Liver (tissue), 3 donors: ENCODE measurements at regions not wholly inside any gene's neighbourhood (a gene's known extent, or its start where the extent isn't known, plus 50 kb on each side); places are given as distances from the start of the nearest gene placed in this dataset.

Source experiments
- ATF3 ChIP-seq: IDR thresholded peaks from 2 replicates; pipeline ENCODE4 v1.6.1; 2016; ENCODE audit warnings: antibody characterized with exemption
- CTCF ChIP-seq: fragments of 150-350 bp; IDR thresholded peaks from 2 replicates; pipeline ENCODE4 v1.5.1; 2017; ENCODE audit warnings: improper control_type of control experiment, low read depth, low read length; ENCODE audit not compliant: missing input control
- EGR1 ChIP-seq, 2 donors: IDR thresholded peaks; 2 replicates each; pipeline ENCODE4 v1.6.1; 2016 to 2018; ENCODE audit warnings: antibody characterized with exemption in 2 of 2, low read depth in 2 of 2
- GABPA ChIP-seq, 2 donors: IDR thresholded peaks in 1 of 2; conservative IDR thresholded peaks in 1 of 2; 2 replicates each; pipeline ENCODE4 v1.6.1; 2016; ENCODE audit warnings: antibody characterized with exemption in 2 of 2, mild to moderate bottlenecking in 1 of 2, moderate library complexity in 1 of 2
- JUND ChIP-seq, 2 donors: IDR thresholded peaks; 2 replicates each; pipeline ENCODE4 v1.6.1; 2016; ENCODE audit warnings: antibody characterized with exemption in 2 of 2
- NR2F2 ChIP-seq: IDR thresholded peaks from 2 replicates; pipeline ENCODE4 v1.6.1; 2016; ENCODE audit warnings: antibody characterized with exemption
- RAD21 ChIP-seq, 2 donors: IDR thresholded peaks; 2 replicates each; pipeline ENCODE4 v1.6.1; 2016; ENCODE audit warnings: antibody characterized with exemption in 2 of 2, mild to moderate bottlenecking in 2 of 2
- RXRA ChIP-seq, 2 donors: IDR thresholded peaks; 2 replicates each; pipeline ENCODE4 v1.6.1; 2017 to 2018; ENCODE audit warnings: antibody characterized with exemption in 2 of 2, mild to moderate bottlenecking in 1 of 2
- TAF1 ChIP-seq: conservative IDR thresholded peaks from 2 replicates; pipeline ENCODE4 v1.6.1; 2016; ENCODE audit warnings: antibody characterized with exemption, mild to moderate bottlenecking
- YY1 ChIP-seq: IDR thresholded peaks from 2 replicates; pipeline ENCODE4 v1.6.1; 2016; ENCODE audit warnings: antibody characterized with exemption, mild to moderate bottlenecking
- donor health status: healthy.
- donor health status: healthy.

- TF ChIP-seq RXRA (IDR thresholded peaks at IDR 0.05) (no peak), TAF1 (no peak), JUND (IDR thresholded peaks at IDR 0.05) (no peak), CTCF (no peak), YY1 (no peak), ATF3 (no peak), EGR1 (IDR thresholded peaks at IDR 0.05; ENCODE audit: low read depth in 2 of 2) (no peak), GABPA (IDR thresholded peaks at IDR 0.05 in 1 of 2, conservative IDR thresholded peaks at IDR 0.05 in 1 of 2) (no peak), RAD21 (IDR thresholded peaks at IDR 0.05) (no peak), NR2F2 (no peak)
These were observed 390.8 kb upstream of the AMELY start for GRCh38 chrY:7302306-7302705.
